Fibroblast of villous mesenchyme (primary cell): ENCODE measurements at regions not wholly inside any gene's neighbourhood (a gene's known extent, or its start where the extent isn't known, plus 50 kb on each side); places are given as distances from the start of the nearest gene placed in this dataset.

Source experiments
- DNase-seq: peaks from one replicate; pipeline ENCODE4 v3.0.0-alpha.2; 2010; ENCODE audit warnings: low read depth
- H3K4me3 ChIP-seq: 2 replicates; pipeline ENCODE4 v1.5.1; 2011; ENCODE audit warnings: low read depth, mild to moderate bottlenecking, low read length
- CTCF ChIP-seq: IDR thresholded peaks from 2 replicates; pipeline ENCODE4 v1.5.1; 2012; ENCODE audit warnings: low read depth, mild to moderate bottlenecking, low read length; ENCODE audit not compliant: insufficient read depth

- no peak for TF ChIP-seq CTCF
- peak; percentile 72 for DNase-seq
- H3K4me3 ChIP-seq, result no peak overlapping the region
These were observed 78.5 kb upstream of the NBEA start for GRCh38 chr13:34863360-34864135.

- peak; percentile 3 for DNase-seq
- TF ChIP-seq CTCF, result no peak
- no peak overlapping the region for H3K4me3 ChIP-seq
These were observed 77.4 kb upstream of the NBEA start for GRCh38 chr13:34864671-34865070.

- no peak for TF ChIP-seq CTCF
- H3K4me3 ChIP-seq, result no peak overlapping the region
- DNase-seq, result peak; percentile 12
These were observed 74.5 kb upstream of the NBEA start for GRCh38 chr13:34867590-34867989.

GRCh38 chr13:34868733-34869132 is 73.3 kb upstream of the NBEA start:
- H3K4me3 ChIP-seq, result no peak overlapping the region
- DNase-seq, result no peak
- TF ChIP-seq CTCF, result no peak

GRCh38 chr13:34869696-34870095 is 72.4 kb upstream of the NBEA start:
- H3K4me3 ChIP-seq, result no peak overlapping the region
- no peak for DNase-seq
- no peak for TF ChIP-seq CTCF

- DNase-seq, result no peak
- TF ChIP-seq CTCF, result no peak
- no peak overlapping the region for H3K4me3 ChIP-seq
These were observed 63.7 kb upstream of the NBEA start for GRCh38 chr13:34878329-34878728.

GRCh38 chr13:34879851-34880250 is 62.2 kb upstream of the NBEA start:
- no peak for DNase-seq
- no peak overlapping the region for H3K4me3 ChIP-seq
- no peak for TF ChIP-seq CTCF
